ELF-1 (cell line): ENCODE measurements at regions not wholly inside any gene's neighbourhood (a gene's known extent, or its start where the extent isn't known, plus 50 kb on each side); places are given as distances from the start of the nearest gene placed in this dataset.

Source experiments
- DNase-seq: peaks from one replicate; pipeline ENCODE4 v3.0.0-alpha.2; 2016; ENCODE audit warnings: low read depth, low spot score

DNA sequence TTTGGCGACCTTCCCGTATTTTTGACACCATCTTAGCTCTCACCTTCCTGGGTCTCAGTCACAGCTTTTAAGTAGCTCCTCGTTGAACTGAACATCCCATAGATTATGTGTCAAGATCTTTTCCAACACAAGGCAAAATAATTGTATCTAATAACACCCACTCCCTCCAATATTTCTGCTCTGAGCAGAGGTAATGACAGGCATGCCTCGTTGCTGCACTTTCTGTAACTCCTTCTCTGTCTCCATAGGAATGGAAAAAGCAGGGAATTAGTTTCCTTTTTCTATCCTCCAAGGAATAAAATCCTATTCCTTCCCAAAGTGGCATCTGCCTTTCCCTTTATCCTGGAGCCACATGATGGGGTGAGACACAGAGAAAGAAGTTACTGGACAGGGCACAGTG, 174.0 kb upstream of the CDH20 start:
- DNase-seq: no peak

- DNase-seq: no peak
Observed at GRCh38 chr18:61164321-61164720, 168.9 kb upstream of the CDH20 start.

DNA sequence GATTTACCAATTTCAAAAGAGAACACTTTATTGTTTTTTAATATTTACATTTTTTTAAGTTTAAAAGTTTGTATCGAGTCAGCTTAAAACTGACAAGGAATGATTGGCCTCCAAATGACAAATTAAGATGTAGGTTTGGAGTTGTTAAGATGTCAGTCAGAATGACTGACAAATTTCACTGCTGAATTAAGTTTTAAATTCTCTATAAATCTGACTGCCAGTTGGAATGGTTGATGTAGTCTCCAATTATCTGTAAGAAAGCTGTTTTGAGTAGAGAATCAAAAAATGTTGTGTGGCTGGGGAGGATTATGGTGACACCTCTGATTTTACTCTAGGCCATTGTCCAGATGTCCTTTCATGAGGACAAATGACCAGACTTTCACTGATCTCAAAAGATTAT, 165.3 kb upstream of the CDH20 start:
- no peak for DNase-seq

DNA sequence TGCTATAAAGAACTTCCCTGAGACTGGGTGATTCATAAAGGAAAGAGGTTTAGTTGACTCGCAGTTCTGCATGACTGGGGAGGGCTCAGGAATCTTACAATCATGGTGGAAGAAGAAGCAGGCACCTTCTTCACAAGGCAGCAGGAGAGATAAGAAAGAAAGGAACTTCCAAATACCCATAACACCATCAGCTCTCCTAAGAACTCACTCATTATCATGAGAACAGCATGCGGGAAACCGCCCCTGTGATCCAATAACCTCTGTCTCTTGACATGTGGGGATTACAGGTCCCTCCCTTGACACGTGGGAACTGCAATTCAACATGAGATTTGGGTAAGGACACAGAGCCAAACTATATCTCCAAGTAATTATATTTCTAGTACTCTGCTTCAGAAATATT, 163.8 kb upstream of the CDH20 start:
- DNase-seq: no peak

GRCh38 chr18:61172624-61173023, 160.6 kb upstream of the CDH20 start:
- DNase-seq: no peak

GRCh38 chr18:61173554-61173953, 159.7 kb upstream of the CDH20 start:
- DNase-seq: no peak

DNA sequence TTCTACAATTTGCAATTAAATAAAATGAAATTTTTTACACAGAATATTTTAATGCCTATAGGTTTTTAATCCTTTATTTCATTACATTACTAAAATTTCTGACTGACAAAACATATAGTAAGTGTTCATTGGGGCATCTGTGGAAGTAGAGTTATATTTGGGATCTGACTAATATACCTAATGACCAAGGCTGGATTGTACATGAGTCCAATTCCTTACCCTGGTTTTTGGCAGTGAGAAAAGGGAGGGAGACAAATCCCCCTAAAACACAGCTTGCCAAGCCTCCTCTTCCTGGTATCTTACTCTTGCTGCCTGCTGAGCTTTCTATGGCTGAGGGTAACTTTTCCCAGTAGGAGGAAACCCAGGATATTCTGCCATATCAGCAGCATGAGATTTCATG, 149.4 kb upstream of the CDH20 start:
- DNase-seq: no peak

GRCh38 chr18:61187971-61188370, 145.3 kb upstream of the CDH20 start:
- no peak for DNase-seq

DNA sequence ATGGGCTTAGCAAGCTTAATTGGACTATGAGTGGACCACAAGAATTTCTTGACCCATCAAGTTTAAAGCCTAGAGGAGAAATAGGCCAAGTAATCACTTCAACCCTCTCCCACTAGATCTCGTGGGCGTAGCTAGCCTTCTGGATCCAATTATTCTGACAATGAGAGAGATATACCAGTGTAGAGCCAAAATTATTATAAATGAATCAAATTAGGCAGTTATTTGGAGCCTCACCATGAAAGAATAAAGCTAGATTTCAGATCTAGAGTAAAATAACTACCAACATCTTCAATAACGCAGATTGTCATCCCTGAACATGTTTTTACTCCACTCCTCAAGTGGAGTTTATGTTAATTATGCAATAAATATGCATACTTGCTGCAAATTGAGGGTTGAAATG, 143.9 kb upstream of the CDH20 start:
- no peak for DNase-seq

- no peak for DNase-seq
Observed at GRCh38 chr18:61194726-61195125, 138.5 kb upstream of the CDH20 start.

GRCh38 chr18:61196750-61197149, 136.5 kb upstream of the CDH20 start:
- DNase-seq: no peak

DNA sequence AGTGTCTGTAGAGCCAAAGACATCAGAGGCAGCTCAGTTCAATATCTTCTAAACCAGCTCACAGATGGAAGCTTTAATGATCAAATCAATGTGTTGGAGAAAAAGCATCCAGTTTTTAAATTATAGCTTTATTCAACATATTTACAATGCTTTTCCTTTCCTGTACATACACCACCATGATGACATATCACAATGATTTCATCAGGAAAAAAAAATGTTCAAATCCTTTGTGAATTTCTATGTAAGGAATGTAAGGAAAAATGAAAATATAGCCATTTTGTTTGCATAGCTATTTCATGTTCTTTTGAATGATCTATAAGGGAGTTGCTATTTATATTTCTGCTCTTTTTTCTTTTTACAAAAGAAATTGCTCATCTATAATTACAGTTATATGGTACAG, 134.7 kb upstream of the CDH20 start:
- no peak for DNase-seq

DNA sequence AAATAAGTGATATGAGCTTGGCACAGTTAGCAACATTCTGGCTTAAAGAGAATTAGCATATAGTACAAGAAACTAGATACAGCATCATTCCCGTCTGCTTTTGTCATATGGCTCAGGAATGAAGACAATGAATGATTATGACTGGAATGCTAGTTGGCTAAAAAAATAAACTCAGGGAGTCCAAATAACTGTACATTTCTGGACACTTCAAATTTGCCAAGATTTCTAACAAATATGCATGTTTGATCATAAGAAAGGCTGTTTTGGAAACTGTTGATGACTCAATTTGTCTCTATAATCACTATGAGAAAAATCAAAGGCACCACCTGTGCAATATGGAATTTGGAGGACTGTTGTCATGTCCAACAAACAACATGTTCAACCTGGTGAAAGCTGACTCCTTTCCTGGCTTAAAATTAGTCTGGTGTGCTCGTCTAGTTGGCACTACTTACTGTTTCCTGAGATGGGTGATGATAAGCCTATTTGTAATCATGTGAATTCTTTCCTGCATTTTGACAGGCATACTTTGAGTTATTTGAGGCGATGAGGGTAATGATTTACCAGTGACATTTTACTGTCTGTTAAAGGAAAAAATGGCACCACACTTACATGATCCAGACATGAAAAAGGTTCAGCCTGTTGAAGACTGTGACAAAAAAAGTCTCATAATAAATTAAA, 133.9 kb upstream of the CDH20 start:
- DNase-seq: no peak

DNA sequence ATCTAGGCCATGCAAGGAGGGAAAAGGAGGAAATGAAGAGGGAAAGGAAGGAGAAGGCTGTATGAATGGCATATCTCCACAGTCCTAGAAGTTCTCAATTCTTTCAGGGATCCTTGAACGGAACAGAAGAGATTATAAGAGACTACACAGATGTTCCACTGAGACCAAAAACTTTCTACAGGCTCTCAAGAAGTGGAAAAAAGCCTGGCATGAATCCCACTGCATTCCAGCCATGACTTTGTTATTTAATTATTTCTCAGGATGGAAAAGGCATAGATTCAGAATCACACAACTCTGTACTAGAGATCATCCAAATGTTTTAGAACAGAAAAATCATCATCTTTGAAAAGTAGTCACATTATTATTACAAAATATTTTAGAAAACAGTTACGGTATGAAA, 131.7 kb upstream of the CDH20 start:
- no peak for DNase-seq

DNA sequence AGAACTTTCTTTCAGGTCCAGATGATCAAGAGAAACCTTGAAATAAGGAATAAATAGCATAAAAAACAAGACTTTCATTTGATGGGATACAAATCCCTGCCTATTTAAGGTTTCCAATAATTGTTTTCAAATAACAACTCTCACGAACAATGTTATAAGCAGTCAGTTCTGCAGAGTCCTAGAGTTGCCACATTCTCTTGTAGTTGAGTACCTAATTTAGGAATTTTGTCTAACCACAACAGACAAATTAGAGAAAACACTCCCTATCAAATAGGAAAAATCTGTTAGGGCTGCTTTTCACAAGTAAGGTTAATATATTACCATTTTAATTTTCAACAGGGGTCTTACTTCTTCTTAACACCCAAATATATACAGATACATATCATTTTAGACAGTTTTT, 130.1 kb upstream of the CDH20 start:
- DNase-seq: no peak

- DNase-seq: no peak
Observed at GRCh38 chr18:61209801-61210200, 123.4 kb upstream of the CDH20 start.

- DNase-seq: no peak
Observed at GRCh38 chr18:61216051-61216450, 117.2 kb upstream of the CDH20 start.

DNA sequence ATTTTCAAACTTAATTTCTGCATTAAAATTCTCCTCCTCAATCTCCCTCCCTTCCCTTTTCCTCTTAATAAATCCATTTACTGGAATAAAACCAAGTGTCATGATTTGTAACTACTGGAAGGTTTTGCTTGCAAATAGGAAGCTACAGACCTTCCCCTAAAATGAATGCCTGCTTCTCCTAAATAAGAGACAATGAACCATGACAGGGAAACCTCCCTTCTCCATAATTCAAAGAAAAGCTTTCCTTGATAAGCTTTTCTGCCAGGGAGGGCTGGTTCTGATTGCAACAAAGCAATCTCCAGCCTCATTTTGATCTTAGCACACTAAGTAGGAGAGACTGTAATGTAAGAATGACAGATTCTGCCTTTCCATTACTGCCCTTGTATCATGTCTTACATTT, 111.0 kb upstream of the CDH20 start:
- DNase-seq: no peak

GRCh38 chr18:61225336-61225735, 107.9 kb upstream of the CDH20 start:
- DNase-seq: no peak

GRCh38 chr18:61236356-61237057, 96.7 kb upstream of the CDH20 start:
- no peak for DNase-seq

GRCh38 chr18:61237529-61237928, 95.7 kb upstream of the CDH20 start:
- DNase-seq: no peak

- no peak for DNase-seq
Observed at GRCh38 chr18:61239051-61239450, 94.2 kb upstream of the CDH20 start.

GRCh38 chr18:61241260-61241853, 91.9 kb upstream of the CDH20 start:
- DNase-seq: no peak
